Calu3 (cell line): ENCODE measurements at regions not wholly inside any gene's neighbourhood (a gene's known extent, or its start where the extent isn't known, plus 50 kb on each side); places are given as distances from the start of the nearest gene placed in this dataset.

ENCODE experiments used
- BruUV-seq: library from RNA; stranded (reverse); fragments of 400-500 nt; replicated peaks from 2 replicates; lab custom pipeline; 2021; lab: Mats Ljungman, UMichigan
- CTCF ChIA-PET: fragments of 300-600 bp; sonication (Branson Sonifier 250); formaldehyde crosslinking; loops from one replicate; lab custom pipeline; 2022; ENCODE audit warnings: antibody characterized with exemption; lab: Charles Lee
- DNase-seq: peaks from one replicate; pipeline ENCODE4 v3.0.0; 2022
- H3K27ac Mint-ChIP-seq: one replicate; pipeline ENCODE4 v1.8.0; 2022; ENCODE audit warnings: mixed read lengths; ENCODE audit not compliant: unreplicated experiment
- H3K27me3 Mint-ChIP-seq: one replicate; pipeline ENCODE4 v1.8.0; 2022; ENCODE audit warnings: mixed read lengths; ENCODE audit not compliant: unreplicated experiment
- H3K36me3 Mint-ChIP-seq: one replicate; pipeline ENCODE4 v1.8.0; 2022; ENCODE audit warnings: mild to moderate bottlenecking, moderate library complexity, mixed read lengths; ENCODE audit not compliant: insufficient read depth, unreplicated experiment
- H3K4me1 Mint-ChIP-seq: one replicate; pipeline ENCODE4 v1.8.0; 2022; ENCODE audit warnings: mild to moderate bottlenecking, low read depth, mixed read lengths; ENCODE audit not compliant: unreplicated experiment
- H3K4me3 Mint-ChIP-seq: one replicate; pipeline ENCODE4 v1.8.0; 2022; ENCODE audit warnings: mild to moderate bottlenecking, low read depth, moderate library complexity, mixed read lengths; ENCODE audit not compliant: unreplicated experiment
- H3K9me3 Mint-ChIP-seq: one replicate; pipeline ENCODE4 v1.8.0; 2022; ENCODE audit warnings: low read depth, mixed read lengths; ENCODE audit not compliant: unreplicated experiment
- CTCF ChIP-seq: fragments of 200-600 bp; IDR thresholded peaks from one replicate; pipeline ENCODE4 v1.8.0; 2022; ENCODE audit warnings: antibody characterized with exemption; ENCODE audit not compliant: unreplicated experiment
- intact Hi-C: fragments of 100-400 bp; cut with micrococcal nuclease; formaldehyde crosslinking; loops from one replicate; pipeline ENCODE4 v1.10.0; 2022; ENCODE audit not compliant: unreplicated experiment

GRCh38 chr6:147707524-147707923 lies 199.0 kb downstream of the SAMD5 start:
- BruUV-seq = no TSS peak
- intact Hi-C loops = no loop called here
- Mint-ChIP-seq H3K4me1 (peaks cover 10% of the 10 kb centered on the region), H3K27ac (no peak overlapping the region), H3K9me3 (peaks cover 3% of the 10 kb centered on the region), H3K36me3 (no peaks in the 10 kb centered on the region), H3K27me3 (no peaks in the 10 kb centered on the region), H3K4me3 (no peak overlapping the region)
- CTCF ChIA-PET = no interaction called here
- no peak for TF ChIP-seq CTCF
- no peak for DNase-seq

- intact Hi-C loops = no loop called here
- H3K36me3 Mint-ChIP-seq = no peaks in the 10 kb centered on the region
- H3K27me3 Mint-ChIP-seq = no peaks in the 10 kb centered on the region
- no peak overlapping the region for H3K27ac Mint-ChIP-seq
- no TSS peak for BruUV-seq
- peaks cover 3% of the 10 kb centered on the region for H3K9me3 Mint-ChIP-seq
- no peak for TF ChIP-seq CTCF
- no peak for DNase-seq
- CTCF ChIA-PET = no interaction called here
- peaks cover 10% of the 10 kb centered on the region for H3K4me1 Mint-ChIP-seq
- H3K4me3 Mint-ChIP-seq = no peak overlapping the region
These were observed 199.7 kb downstream of the SAMD5 start for GRCh38 chr6:147708170-147708569.

- intact Hi-C loops = no loop called here
- no peak overlapping the region for H3K4me3 Mint-ChIP-seq
- peaks cover 10% of the 10 kb centered on the region for H3K4me1 Mint-ChIP-seq
- BruUV-seq = no TSS peak
- peaks cover 3% of the 10 kb centered on the region for H3K9me3 Mint-ChIP-seq
- H3K27ac Mint-ChIP-seq = no peak overlapping the region
- no peak for DNase-seq
- H3K27me3 Mint-ChIP-seq = no peaks in the 10 kb centered on the region
- CTCF ChIA-PET = no interaction called here
- TF ChIP-seq CTCF = no peak
- H3K36me3 Mint-ChIP-seq = no peaks in the 10 kb centered on the region
These were observed 201.1 kb downstream of the SAMD5 start for GRCh38 chr6:147709396-147710272.

- TF ChIP-seq CTCF = no peak
- intact Hi-C loops = no loop called here
- Mint-ChIP-seq H3K27me3 (no peaks in the 10 kb centered on the region), H3K4me1 (peaks cover 10% of the 10 kb centered on the region), H3K27ac (no peak overlapping the region), H3K9me3 (peaks cover 3% of the 10 kb centered on the region), H3K4me3 (no peak overlapping the region), H3K36me3 (no peaks in the 10 kb centered on the region)
- CTCF ChIA-PET = interaction anchor here (0.7 kb wide), 1 partner anchor 514 kb away, joined by 4 read pairs; no protein-coding TSS in a partner anchor
- DNase-seq = no peak
- BruUV-seq = no TSS peak
These were observed 202.4 kb downstream of the SAMD5 start for GRCh38 chr6:147710890-147711289.
